GM21526 (cell line): ENCODE measurements at regions not wholly inside any gene's neighbourhood (a gene's known extent, or its start where the extent isn't known, plus 50 kb on each side); places are given as distances from the start of the nearest gene placed in this dataset.
"Not testable (repeated sequence)": the region's sequence is repeated elsewhere in the genome, so short reads cannot be mapped to it uniquely, and the experiment has no call there.

Experiments used
- ATAC-seq: cut with Tn5 transposase; IDR thresholded peaks from one replicate; pipeline ENCODE4 v1.9.1; 2021; ENCODE audit warnings: moderate library complexity; ENCODE audit not compliant: unreplicated experiment, low FRiP score

GRCh38 chr1:189619682-189620332 is 857.9 kb downstream of the BRINP3 start:
- ATAC-seq: no peak

GRCh38 chr1:189620471-189620870 is 857.2 kb downstream of the BRINP3 start:
- no peak for ATAC-seq

GRCh38 chr1:189623336-189623735 is 854.3 kb downstream of the BRINP3 start:
- ATAC-seq: no peak

GRCh38 chr1:189627427-189627826 is 850.2 kb downstream of the BRINP3 start:
- ATAC-seq: no peak

GRCh38 chr1:189628857-189629256 is 848.8 kb downstream of the BRINP3 start:
- no peak for ATAC-seq

- no peak for ATAC-seq
These were observed 844.0 kb downstream of the BRINP3 start for GRCh38 chr1:189633658-189634057.

- ATAC-seq: no peak
These were observed 840.6 kb downstream of the BRINP3 start for GRCh38 chr1:189637041-189637440.

GRCh38 chr1:189644156-189644555 is 833.5 kb downstream of the BRINP3 start:
- not testable (repeated sequence) for ATAC-seq

- ATAC-seq: no peak
These were observed 832.7 kb downstream of the BRINP3 start for GRCh38 chr1:189644970-189645369.

- no peak for ATAC-seq
These were observed 831.6 kb downstream of the BRINP3 start for GRCh38 chr1:189646066-189646465.

GRCh38 chr1:189654906-189655305 is 822.8 kb downstream of the BRINP3 start:
- ATAC-seq: no peak

GRCh38 chr1:189656628-189657530 is 820.8 kb downstream of the BRINP3 start:
- ATAC-seq: no peak

GRCh38 chr1:189657715-189658114 is 819.9 kb downstream of the BRINP3 start:
- ATAC-seq: no peak

- no peak for ATAC-seq
These were observed 819.3 kb downstream of the BRINP3 start for GRCh38 chr1:189658381-189658780.

- no peak for ATAC-seq
These were observed 817.9 kb downstream of the BRINP3 start for GRCh38 chr1:189659731-189660130.

GRCh38 chr1:189662190-189662589 is 815.5 kb downstream of the BRINP3 start:
- ATAC-seq: no peak

GRCh38 chr1:189669846-189670245 is 807.8 kb downstream of the BRINP3 start:
- ATAC-seq: no peak

- no peak for ATAC-seq
These were observed 804.4 kb downstream of the BRINP3 start for GRCh38 chr1:189673217-189673616.

GRCh38 chr1:189675712-189676244 is 801.9 kb downstream of the BRINP3 start:
- ATAC-seq: no peak

GRCh38 chr1:189678779-189679178 is 798.9 kb downstream of the BRINP3 start:
- ATAC-seq: no peak

GRCh38 chr1:189681252-189681919 is 796.3 kb downstream of the BRINP3 start:
- ATAC-seq: no peak
